Lower lobe of right lung (tissue), 2 donors: ENCODE measurements at regions not wholly inside any gene's neighbourhood (a gene's known extent, or its start where the extent isn't known, plus 50 kb on each side); places are given as distances from the start of the nearest gene placed in this dataset.
A peak's percentile ranks its signal among the peaks of the same experiment; 100 is the strongest.
"Not testable (repeated sequence)": the region's sequence is repeated elsewhere in the genome, so short reads cannot be mapped to it uniquely, and the experiment has no call there.

Experiments
- ATAC-seq, 2 donors: fragments of 200-7000 bp; cut with Tn5 transposase; one replicate each; pipeline ENCODE4 v1.9.1; 2020 to 2022; ENCODE audit warnings: mild to moderate bottlenecking in 2 of 2, moderate library complexity in 2 of 2
- DNase-seq: peaks from one replicate; pipeline ENCODE4 v3.0.0-alpha.2; 2020
- H3K27ac ChIP-seq: fragments of 200-600 bp; one replicate; pipeline ENCODE4 v1.8.0; 2022
- H3K27me3 ChIP-seq: fragments of 200-600 bp; one replicate; pipeline ENCODE4 v1.8.0; 2022; ENCODE audit warnings: low read depth
- H3K36me3 ChIP-seq: fragments of 200-600 bp; one replicate; pipeline ENCODE4 v1.8.0; 2022; ENCODE audit warnings: mild to moderate bottlenecking
- H3K4me1 ChIP-seq: fragments of 200-600 bp; one replicate; pipeline ENCODE4 v1.8.0; 2022
- H3K4me3 ChIP-seq: fragments of 200-600 bp; one replicate; pipeline ENCODE4 v1.8.0; 2022; ENCODE audit warnings: mild to moderate bottlenecking
- H3K9me3 ChIP-seq: fragments of 200-600 bp; one replicate; pipeline ENCODE4 v1.8.0; 2022
- CTCF ChIP-seq: fragments of 200-600 bp; IDR thresholded peaks from one replicate; pipeline ENCODE4 v1.8.0; 2022; ENCODE audit warnings: antibody characterized with exemption, mild to moderate bottlenecking
- intact Hi-C: fragments of 100-400 bp; cut with DNase I; formaldehyde crosslinking; loops from one replicate; pipeline ENCODE4 v1.11.0; 2022
- donor health status: DM: no; HTN: yes; CAD: no; lungs with severe emphysema.

- no peaks in the 10 kb centered on the region for H3K9me3 ChIP-seq
- no peak overlapping the region for H3K27ac ChIP-seq
- H3K4me1 ChIP-seq, result no peaks in the 10 kb centered on the region
- no peaks in the 10 kb centered on the region for H3K27me3 ChIP-seq
- H3K36me3 ChIP-seq, result no peaks in the 10 kb centered on the region
- no peak for DNase-seq
- TF ChIP-seq CTCF, result peak; percentile 33
- intact Hi-C loops, result no loop called here
- peak in 1 of 2 donors; percentile 47 for ATAC-seq
- no peak overlapping the region for H3K4me3 ChIP-seq
Measured at GRCh38 chr15:62648954-62649353, 393.6 kb upstream of the TPM1 start.

- DNase-seq (no peak), ATAC-seq (no peak)
- Histone ChIP-seq H3K4me1 (no peaks in the 10 kb centered on the region), H3K9me3 (no peaks in the 10 kb centered on the region), H3K36me3 (no peaks in the 10 kb centered on the region), H3K27me3 (no peaks in the 10 kb centered on the region), H3K27ac (no peak overlapping the region), H3K4me3 (no peak overlapping the region)
- no peak for TF ChIP-seq CTCF
- intact Hi-C loops, result no loop called here
Measured at GRCh38 chr15:62649793-62650420, 392.6 kb upstream of the TPM1 start.

GRCh38 chr15:62653122-62653521 lies 389.4 kb upstream of the TPM1 start:
- H3K4me3 ChIP-seq, result no peak overlapping the region
- intact Hi-C loops, result no loop called here
- H3K36me3 ChIP-seq, result no peaks in the 10 kb centered on the region
- no peaks in the 10 kb centered on the region for H3K9me3 ChIP-seq
- DNase-seq, result no peak
- H3K27ac ChIP-seq, result no peak overlapping the region
- peak; percentile 53 to 78 for ATAC-seq
- TF ChIP-seq CTCF, result no peak
- no peaks in the 10 kb centered on the region for H3K27me3 ChIP-seq
- peaks cover 4% of the 10 kb centered on the region for H3K4me1 ChIP-seq

DNA sequence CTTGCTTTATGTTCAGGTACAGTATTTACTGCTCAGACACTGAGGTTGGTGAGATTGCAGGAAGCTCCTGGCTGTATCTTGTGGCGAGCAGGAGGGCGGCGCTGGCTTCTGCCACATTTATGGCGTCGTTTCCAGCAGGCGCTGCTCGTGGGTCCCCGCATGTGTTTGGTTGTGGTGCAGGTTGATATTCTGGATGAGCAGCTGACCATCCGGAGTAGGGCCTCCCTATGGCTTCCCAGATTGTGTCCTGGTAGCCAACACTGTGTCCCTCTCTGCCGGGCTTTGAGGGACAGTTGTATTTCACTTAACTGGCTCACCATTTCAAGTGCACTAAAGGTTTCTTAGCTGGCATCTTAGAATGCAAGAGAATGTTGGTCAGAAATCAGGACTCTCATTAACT lies 386.5 kb upstream of the TPM1 start:
- intact Hi-C loops, result no loop called here
- Histone ChIP-seq H3K36me3 (no peaks in the 10 kb centered on the region), H3K4me3 (no peak overlapping the region), H3K27ac (no peak overlapping the region), H3K4me1 (peaks cover 4% of the 10 kb centered on the region), H3K27me3 (no peaks in the 10 kb centered on the region), H3K9me3 (no peaks in the 10 kb centered on the region)
- ATAC-seq, result no peak
- no peak for TF ChIP-seq CTCF
- DNase-seq, result no peak

- peak; percentile 45 to 51 for ATAC-seq
- DNase-seq, H3K4me3 ChIP-seq, H3K27ac ChIP-seq, H3K9me3 ChIP-seq, H3K27me3 ChIP-seq, H3K36me3 ChIP-seq, H3K4me1 ChIP-seq, intact Hi-C loops: not testable (repeated sequence)
Measured at GRCh38 chr15:62657501-62657900, 385.0 kb upstream of the TPM1 start.

DNA sequence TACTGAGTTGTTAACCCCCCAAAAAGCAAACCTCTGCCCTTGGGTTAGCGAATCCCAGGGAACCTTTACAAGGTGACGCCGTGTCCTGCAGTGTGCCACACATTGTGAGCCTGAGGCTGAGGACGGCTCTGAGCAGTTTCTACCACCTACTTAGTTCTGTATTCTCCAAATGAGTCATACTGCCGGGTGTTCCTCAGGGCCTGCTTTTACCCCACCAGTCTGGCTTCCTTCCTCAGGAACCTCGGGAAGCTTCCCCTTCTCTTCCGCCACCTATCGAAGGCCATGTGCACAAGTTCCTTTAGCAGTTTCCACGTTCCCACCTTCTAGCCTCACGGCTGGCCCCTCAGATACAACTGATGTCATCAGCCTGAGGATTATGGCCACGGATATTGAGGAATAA lies 384.0 kb upstream of the TPM1 start:
- H3K36me3 ChIP-seq, result no peaks in the 10 kb centered on the region
- H3K27me3 ChIP-seq, result no peaks in the 10 kb centered on the region
- no peak overlapping the region for H3K4me3 ChIP-seq
- no peak overlapping the region for H3K27ac ChIP-seq
- no peak for TF ChIP-seq CTCF
- ATAC-seq (peak; percentile 83 to 84), DNase-seq (no peak)
- intact Hi-C loops, result no loop called here
- H3K9me3 ChIP-seq, result no peaks in the 10 kb centered on the region
- peaks cover 4% of the 10 kb centered on the region for H3K4me1 ChIP-seq
